Heart left ventricle (tissue), 13 donors: ENCODE measurements at regions not wholly inside any gene's neighbourhood (a gene's known extent, or its start where the extent isn't known, plus 50 kb on each side); places are given as distances from the start of the nearest gene placed in this dataset.

Experiments used
- CTCF ChIP-seq, 12 donors: fragments of 200-600 bp; sonication (generic) in 4 of 12; IDR thresholded peaks; one replicate each; pipeline versions ENCODE4 v1.5.0 to v1.8.0; 2018 to 2022; ENCODE audit warnings: antibody characterized with exemption in 12 of 12, mild to moderate bottlenecking in 5 of 12
- POLR2A ChIP-seq, 2 donors: fragments of 450-650 bp; IDR thresholded peaks; one replicate each; pipeline ENCODE4 v1.6.1; 2017; ENCODE audit warnings: antibody characterized with exemption in 2 of 2, mild to moderate bottlenecking in 2 of 2, moderate library complexity in 2 of 2
- donor health status: ischemic (EF 13 %, LVEDD 7.1; RV severe dilation, severe dysfunction).
- donor health status: DM: no; HTN: yes; CAD: no.
- donor health status: DM: no; HTN: no; CAD: no.
- donor health status: ischemic (EF 25% LVEDD 6.9; RV normal size, moderate dysfunction).
- donor health status: ischemic (EF 25% LVEDD 5.7; RV mildly dilated, moderate dysfunction).
- donor health status: ischemic (EF 35%, LVEDD 5.7; RV mildly dilated, moderate dysfunction).
- donor health status: nonischemic (EF 11% LVEDD 7.7; RV severe dilation, severe dysfunction).
- donor health status: DM: yes; HTN: yes; CAD: no.
- donor health status: PGD.
- donor health status: ischemic (EF 29% LVEDD 5.4; RV normal size, mild dysfunction).
- donor health status: nonischemic (EF 23%, LVEDD 6.1; RV moderate dilation, normal function).

GRCh38 chr12:68089101-68089500 is 70.4 kb downstream of the IFNG start:
- no peak for TF ChIP-seq CTCF (IDR thresholded peaks at IDR 0.05)
- TF ChIP-seq POLR2A (IDR thresholded peaks at IDR 0.05): no peak
